Anterior cingulate cortex (tissue), 58 donors: ENCODE measurements at regions not wholly inside any gene's neighbourhood (a gene's known extent, or its start where the extent isn't known, plus 50 kb on each side); places are given as distances from the start of the nearest gene placed in this dataset.

Source experiments
- DNase-seq, 58 donors: peaks; one replicate each; lab custom pipeline; 2025; lab: John Stamatoyannopoulos, UW

GRCh38 chr21:15149600-15150224, 84.9 kb upstream of the NRIP1 start:
- no peak for DNase-seq

DNA sequence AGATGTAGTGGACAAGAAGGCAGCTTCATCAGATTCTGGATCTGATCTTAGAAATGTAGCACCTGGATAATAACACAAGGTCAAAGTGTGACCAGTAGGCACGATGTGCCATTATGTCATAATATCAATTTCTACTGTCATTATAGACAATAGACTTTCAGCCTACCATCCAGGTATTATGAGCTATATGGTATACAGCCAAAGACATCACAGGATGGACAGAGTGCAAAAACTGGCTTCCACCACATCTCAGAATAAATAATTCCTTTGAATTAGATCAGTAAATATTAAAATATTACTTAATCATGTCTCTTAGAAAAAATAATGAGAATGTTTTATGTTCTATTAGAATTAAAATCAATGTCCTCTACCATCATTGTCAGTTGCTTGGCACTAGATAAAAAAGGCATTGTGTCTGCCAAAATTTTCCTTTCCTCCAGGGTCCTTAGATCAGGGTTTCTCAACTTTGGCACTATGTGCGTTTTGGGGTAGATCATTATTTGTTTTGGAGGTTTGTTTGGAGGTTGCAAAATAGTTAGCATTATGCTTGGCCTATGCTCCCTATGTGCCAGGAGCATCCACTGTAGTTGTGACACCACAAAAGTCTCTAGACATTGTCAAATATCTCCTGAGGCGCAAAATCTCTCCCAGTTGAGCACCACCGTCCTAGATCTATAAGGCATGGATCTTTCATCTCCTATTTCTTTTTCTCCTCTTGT, 86.7 kb upstream of the NRIP1 start:
- DNase-seq: no peak

DNA sequence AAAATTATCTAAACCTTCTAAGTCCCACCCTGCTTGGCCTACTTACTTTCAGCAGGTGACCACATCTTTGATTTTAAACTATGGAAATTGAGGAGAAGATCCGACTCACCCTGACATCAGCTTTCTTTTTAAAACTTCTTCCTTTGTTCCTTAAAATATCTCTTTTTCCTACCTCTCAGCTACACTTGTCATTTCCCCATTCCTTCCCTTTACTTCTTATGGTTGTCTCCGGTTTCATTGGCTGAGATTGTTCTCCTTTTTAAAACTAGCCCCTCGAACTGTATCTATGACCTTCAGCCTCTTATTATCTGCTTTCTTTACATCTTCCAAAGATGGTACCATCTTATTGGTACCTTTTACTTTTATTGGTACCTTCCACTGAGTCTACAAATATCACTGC, 87.8 kb upstream of the NRIP1 start:
- DNase-seq: no peak

- no peak for DNase-seq
These were observed 94.7 kb upstream of the NRIP1 start for GRCh38 chr21:15159382-15160020.

DNA sequence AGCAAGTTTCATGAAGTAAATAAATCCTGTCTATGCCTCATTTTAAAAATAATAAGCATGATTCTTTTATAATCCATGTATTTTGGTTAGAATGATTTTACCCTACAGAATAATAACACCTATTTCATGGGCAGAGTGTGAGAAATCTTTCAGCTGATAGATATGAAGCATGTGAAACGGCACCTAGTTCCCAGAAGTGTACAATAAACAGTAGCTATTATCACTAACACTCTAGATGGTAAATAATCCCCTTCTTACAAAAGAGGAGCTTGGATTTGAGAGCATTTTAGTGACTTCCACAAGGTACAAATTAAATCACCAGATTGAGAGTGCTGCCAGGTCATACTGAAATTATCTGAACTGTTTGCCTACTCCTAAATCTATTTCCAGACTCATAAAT, 95.3 kb upstream of the NRIP1 start:
- no peak for DNase-seq

GRCh38 chr21:15162921-15163320, 98.1 kb upstream of the NRIP1 start:
- no peak for DNase-seq

DNA sequence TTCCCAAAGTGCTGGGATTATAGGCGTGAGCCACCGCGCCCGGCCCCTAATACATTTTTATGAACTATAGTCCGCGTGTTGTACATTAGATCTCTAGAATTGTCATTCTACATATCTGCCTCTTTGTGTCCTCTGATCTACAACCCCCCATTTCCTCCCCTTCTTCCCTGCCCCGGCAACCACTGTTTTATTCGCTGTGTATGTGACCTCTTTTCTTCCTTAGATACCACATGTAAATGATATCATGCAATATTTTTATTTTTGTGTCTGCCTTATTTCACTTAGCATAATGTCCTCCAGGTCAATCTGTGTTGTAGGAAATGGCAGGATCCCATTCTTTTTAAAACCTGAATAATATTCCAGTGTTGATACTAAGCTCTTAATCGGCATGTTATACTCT, 99.5 kb upstream of the NRIP1 start:
- DNase-seq: no peak

- DNase-seq: no peak
These were observed 100.0 kb upstream of the NRIP1 start for GRCh38 chr21:15164678-15165303.

- no peak for DNase-seq
These were observed 105.8 kb upstream of the NRIP1 start for GRCh38 chr21:15170614-15171013.

- no peak for DNase-seq
These were observed 106.7 kb upstream of the NRIP1 start for GRCh38 chr21:15171546-15171945.

- DNase-seq: no peak
These were observed 108.2 kb upstream of the NRIP1 start for GRCh38 chr21:15172963-15173362.

DNA sequence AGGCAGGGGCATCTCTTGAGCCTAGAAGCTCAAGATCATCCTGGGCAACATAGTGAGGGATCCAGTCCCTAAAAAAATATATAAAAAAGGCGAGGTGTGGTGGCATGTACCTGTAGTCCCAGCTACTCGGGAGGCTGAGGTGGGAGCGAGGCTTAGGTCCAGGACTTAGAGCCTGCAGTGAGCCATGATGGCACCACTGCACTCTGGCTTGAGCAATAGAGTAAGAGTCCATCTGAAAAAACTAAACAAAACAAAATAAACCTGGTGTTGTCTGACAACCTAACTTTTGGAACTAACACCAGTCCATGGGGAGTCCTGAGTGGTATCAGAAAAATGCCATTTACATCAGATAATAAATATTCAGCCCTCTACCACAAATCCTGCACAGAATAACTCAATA, 110.1 kb upstream of the NRIP1 start:
- no peak for DNase-seq

DNA sequence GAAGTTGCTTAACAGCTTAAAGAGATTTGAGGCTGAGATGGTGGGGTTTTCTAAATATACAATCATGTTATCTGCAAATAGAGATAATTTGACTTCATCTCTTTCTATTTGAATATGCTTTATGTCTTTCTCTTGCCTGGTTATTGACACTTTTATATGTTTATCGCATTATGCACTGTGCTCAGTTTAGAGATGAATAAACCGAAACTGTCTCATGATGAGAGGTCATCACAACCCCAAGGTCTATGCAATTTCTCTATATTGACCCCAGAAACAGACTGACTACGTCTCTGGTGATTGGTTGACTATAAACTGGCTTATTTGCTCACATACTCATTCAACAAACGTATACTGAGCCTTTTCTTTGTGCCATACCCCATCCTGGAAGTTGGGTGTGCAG, 117.9 kb upstream of the NRIP1 start:
- DNase-seq: no peak

DNA sequence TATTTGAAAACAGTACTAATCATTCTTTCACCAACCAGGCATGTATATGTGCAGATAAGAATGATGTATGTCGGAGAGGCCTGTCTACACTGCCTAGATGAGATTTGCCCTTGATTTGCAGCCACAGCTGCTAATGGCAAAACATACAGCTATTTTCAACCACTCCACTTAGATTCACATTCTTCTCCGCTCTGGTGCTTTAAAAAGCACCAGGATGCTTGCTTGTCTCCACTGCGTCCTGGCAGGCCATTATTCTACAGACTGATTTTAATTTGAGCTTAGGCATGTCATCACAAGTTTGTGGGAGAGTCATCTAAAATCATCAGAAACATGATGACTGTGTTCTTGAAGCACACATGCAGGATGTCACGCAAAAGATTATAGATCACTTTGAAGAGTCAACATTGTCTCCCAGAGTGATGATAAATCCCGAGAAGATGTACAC, 119.0 kb upstream of the NRIP1 start:
- no peak for DNase-seq

- no peak for DNase-seq
These were observed 125.6 kb upstream of the NRIP1 start for GRCh38 chr21:15190412-15190811.

DNA sequence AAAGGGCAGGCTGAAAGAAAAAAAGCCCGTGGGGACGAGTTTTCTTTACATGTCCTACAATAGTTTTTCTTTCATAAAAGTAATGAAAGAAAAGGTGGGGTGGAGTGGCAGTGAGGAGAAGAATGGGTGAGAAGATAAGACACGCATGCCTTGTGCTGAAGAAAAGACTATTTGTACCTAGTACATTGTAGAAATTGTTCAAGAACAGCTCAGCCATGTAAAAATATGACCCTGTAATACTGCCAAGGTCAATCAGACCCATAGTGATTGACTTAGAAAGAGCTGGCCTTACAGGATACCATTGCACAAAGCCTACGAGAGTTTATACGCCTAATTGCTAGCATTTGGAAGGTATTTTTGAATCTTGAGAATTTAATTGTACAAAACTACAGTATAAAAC, 126.0 kb upstream of the NRIP1 start:
- no peak for DNase-seq

- DNase-seq: no peak
These were observed 126.5 kb upstream of the NRIP1 start for GRCh38 chr21:15191342-15191741.

DNA sequence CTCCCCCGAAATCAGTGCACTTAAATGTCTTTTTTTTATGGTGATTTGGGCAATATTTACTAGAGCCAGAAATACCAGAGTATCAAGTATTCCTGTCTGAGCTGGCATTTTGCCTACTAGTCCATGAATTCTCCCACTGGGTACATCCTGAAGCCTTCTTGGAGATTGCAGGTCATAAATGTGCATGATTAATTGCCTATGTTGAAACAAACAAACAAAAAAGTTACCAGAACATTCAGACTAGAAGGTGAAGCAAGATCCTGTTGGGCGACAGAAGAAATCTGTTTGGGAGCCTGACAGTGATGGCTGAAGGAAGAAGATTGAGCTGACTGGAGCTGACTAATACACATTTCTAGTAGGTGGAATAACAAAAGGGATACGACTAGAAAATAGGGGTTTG, 127.4 kb upstream of the NRIP1 start:
- DNase-seq: no peak

GRCh38 chr21:15193937-15194336, 129.1 kb upstream of the NRIP1 start:
- DNase-seq: no peak

- DNase-seq: no peak
These were observed 130.3 kb upstream of the NRIP1 start for GRCh38 chr21:15195104-15195503.

- no peak for DNase-seq
These were observed 131.0 kb upstream of the NRIP1 start for GRCh38 chr21:15195768-15196167.

GRCh38 chr21:15197696-15198095, 132.9 kb upstream of the NRIP1 start:
- no peak for DNase-seq
